ENCODE measurements at regions not wholly inside any gene's neighbourhood (a gene's known extent, or its start where the extent isn't known, plus 50 kb on each side); places are given as distances from the start of the nearest gene placed in this dataset.

DNA sequence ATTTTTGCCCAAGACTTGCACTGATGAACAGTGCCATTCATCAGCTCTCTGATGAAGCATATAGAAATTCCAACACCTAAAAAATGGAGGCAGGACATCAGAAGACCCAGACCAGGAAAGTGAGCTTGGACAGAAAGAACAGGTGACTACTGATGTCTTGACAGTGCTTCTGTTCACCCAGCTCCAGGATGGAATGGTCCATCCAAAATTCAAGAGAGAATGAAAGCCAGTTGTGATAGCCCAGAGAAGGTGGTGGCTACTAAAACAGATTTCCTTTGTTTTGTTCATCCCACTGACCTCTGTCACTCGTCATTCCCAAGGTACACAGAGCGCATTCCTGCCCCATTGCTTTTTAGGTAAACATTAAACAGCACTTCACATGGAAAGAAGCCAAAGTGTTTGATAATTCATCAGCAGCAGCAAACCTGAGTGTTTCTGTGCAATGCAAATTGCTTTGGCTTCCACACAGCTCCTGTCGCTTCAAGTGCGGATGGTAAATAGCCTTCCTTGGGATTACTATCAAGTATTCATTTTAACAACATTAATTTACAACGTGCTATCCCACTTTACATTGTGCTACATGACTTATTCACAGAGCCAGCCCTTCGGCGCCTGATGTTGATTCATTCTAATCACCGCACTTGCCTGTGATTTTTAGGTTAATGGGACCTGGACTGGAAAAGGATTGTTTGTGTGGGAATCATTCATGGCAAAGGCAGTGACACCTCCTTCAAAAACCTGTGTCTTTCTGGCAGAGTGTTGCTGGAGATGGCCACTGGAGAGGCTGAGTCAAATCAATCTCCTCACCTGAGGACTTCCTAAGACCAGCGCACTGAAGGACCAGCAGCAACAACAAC is 65.1 kb upstream of the TOX3 start:
- no peak overlapping the region for H3K27ac Mint-ChIP-seq (ENCODE audit: unreplicated experiment)
- TF ChIP-seq, protein P1, sequence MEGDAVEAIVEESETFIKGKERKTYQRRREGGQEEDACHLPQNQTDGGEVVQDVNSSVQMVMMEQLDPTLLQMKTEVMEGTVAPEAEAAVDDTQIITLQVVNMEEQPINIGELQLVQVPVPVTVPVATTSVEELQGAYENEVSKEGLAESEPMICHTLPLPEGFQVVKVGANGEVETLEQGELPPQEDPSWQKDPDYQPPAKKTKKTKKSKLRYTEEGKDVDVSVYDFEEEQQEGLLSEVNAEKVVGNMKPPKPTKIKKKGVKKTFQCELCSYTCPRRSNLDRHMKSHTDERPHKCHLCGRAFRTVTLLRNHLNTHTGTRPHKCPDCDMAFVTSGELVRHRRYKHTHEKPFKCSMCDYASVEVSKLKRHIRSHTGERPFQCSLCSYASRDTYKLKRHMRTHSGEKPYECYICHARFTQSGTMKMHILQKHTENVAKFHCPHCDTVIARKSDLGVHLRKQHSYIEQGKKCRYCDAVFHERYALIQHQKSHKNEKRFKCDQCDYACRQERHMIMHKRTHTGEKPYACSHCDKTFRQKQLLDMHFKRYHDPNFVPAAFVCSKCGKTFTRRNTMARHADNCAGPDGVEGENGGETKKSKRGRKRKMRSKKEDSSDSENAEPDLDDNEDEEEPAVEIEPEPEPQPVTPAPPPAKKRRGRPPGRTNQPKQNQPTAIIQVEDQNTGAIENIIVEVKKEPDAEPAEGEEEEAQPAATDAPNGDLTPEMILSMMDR (conservative IDR thresholded peaks at IDR 0.05) = no peak
- no peaks in the 10 kb centered on the region for H3K9me3 Mint-ChIP-seq
- no peak overlapping the region for H3K4me3 Mint-ChIP-seq
- no peaks in the 10 kb centered on the region for H3K27me3 Mint-ChIP-seq (ENCODE audit: low read depth)
- no peak for DNase-seq (ENCODE audit: low read depth, low spot score)
- no peaks in the 10 kb centered on the region for H3K36me3 Mint-ChIP-seq (ENCODE audit: low read depth)
- H3K4me1 Mint-ChIP-seq = no peaks in the 10 kb centered on the region

DNA sequence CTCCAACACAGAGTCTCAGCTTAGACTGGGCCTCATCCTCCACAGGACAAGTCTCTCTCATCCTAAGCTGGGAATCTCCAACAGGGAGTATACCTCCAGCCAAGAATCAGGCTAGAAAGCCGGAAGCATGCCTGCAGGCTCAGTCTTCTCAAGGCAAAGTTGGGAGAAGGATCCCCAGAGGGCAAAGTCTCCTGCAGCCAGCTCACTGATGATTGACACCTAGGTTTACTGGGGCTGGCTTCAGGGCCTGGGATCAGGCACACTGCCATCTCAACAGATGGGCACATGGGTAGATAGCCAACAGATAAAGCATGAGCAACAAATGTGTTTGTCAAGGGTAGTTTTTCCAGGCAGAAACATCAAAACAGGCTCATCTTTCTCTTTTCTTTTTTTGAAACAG is 56.1 kb upstream of the TOX3 start:
- no peak for DNase-seq (ENCODE audit: low read depth, low spot score)
- no peak overlapping the region for H3K4me3 Mint-ChIP-seq
- H3K36me3 Mint-ChIP-seq (ENCODE audit: low read depth) = no peaks in the 10 kb centered on the region
- H3K4me1 Mint-ChIP-seq = no peaks in the 10 kb centered on the region
- H3K9me3 Mint-ChIP-seq = no peaks in the 10 kb centered on the region
- H3K27ac Mint-ChIP-seq (ENCODE audit: unreplicated experiment) = no peak overlapping the region
- TF ChIP-seq, protein P1 (conservative IDR thresholded peaks at IDR 0.05) = no peak
- H3K27me3 Mint-ChIP-seq (ENCODE audit: low read depth) = no peaks in the 10 kb centered on the region

DNA sequence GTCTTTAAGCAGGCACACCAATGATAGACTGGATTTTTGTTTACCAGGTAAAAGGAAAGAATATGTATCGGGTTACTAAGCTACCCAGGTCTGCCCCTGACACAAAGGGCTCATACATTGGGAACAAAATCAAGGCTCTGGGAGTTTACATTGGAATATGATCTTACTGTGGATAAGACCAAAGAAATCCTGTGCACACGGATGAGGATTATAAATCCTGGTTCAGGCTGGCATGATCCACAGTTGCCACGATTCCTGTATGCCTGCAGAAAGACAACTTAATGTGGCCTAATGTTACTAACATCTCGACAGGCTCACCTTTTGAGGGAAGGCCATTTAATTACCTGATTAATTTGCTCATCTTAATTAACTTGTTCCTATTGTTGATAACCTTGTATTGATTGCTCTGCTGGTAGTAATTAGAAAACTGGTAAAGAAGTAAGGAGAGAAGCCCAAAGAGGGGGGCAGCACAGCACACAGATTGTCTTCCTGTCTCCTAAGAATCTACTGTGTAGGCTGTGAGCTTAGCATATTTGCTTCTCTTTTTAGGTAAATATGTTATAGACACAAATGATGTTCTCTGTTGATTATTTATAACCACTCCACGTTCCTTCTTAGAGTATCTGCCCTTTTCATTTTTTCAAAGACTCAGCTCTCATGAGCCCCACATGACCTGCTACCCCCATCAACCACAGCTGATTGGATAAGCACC is 51.0 kb upstream of the TOX3 start:
- Mint-ChIP-seq H3K4me3 (no peak overlapping the region), H3K27ac (ENCODE audit: unreplicated experiment) (no peak overlapping the region), H3K36me3 (ENCODE audit: low read depth) (no peaks in the 10 kb centered on the region), H3K4me1 (peaks cover 4% of the 10 kb centered on the region), H3K9me3 (no peaks in the 10 kb centered on the region), H3K27me3 (ENCODE audit: low read depth) (no peaks in the 10 kb centered on the region)
- no peak for DNase-seq (ENCODE audit: low read depth, low spot score)
- TF ChIP-seq, protein P1 (conservative IDR thresholded peaks at IDR 0.05) = no peak

DNA sequence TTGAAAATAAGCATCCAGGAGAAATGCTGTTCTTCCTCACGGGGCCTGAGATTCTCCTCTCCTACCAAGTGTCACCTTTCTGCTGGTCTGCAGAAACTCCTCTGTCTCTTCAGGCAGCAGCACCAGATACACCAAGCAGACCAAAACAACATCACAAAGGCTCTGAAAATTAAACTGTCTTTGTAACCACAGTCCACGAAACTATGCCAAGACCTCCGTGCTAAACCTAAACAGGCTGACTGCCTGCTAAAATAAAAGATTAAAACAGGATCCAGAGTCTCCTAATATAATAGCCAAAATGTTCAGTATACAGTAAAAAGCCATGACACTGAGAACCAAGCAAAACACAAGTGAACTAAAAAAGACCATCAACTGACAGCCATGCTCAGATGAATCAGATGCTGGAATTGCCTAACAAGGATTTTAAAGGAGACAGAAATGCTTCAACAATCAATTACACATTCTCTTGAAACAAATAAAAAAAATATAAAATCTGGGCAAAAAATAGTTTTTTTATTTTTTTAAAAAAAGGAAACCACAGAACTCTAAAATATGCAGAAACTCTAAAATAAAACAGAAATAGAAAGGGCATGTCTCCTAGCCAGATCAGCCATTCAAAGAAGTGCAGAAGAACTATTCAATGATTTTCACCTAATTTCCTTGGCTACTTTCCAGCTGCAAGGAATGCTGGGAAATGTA is 50.3 kb upstream of the TOX3 start:
- DNase-seq (ENCODE audit: low read depth, low spot score) = no peak
- H3K36me3 Mint-ChIP-seq (ENCODE audit: low read depth) = no peaks in the 10 kb centered on the region
- no peaks in the 10 kb centered on the region for H3K27me3 Mint-ChIP-seq (ENCODE audit: low read depth)
- peaks cover 11% of the 10 kb centered on the region for H3K4me1 Mint-ChIP-seq
- no peak overlapping the region for H3K4me3 Mint-ChIP-seq
- H3K9me3 Mint-ChIP-seq = no peaks in the 10 kb centered on the region
- no peak overlapping the region for H3K27ac Mint-ChIP-seq (ENCODE audit: unreplicated experiment)
- TF ChIP-seq, protein P1 (conservative IDR thresholded peaks at IDR 0.05) = no peak
